ENCODE measurements at regions not wholly inside any gene's neighbourhood (a gene's known extent, or its start where the extent isn't known, plus 50 kb on each side); places are given as distances from the start of the nearest gene placed in this dataset.

DNA sequence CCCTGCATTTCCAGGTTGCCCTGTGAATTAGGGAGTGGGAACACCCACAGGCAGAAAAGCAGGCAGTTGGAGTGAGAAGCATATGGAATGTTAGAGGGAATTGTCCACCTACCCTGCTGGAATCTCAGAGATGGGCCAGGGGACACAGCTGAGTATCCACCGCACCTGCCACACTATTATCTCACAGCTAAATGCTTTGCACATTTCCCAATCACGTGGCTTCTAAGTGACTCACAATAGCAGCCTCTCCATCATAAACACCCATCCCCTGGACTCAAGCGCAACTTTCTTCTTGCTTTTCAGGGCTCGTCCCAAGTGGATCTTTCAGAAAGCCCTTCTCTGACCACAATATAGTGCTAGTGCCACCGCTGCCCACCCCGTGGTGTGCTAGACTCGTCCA, 389.0 kb upstream of the LMCD1 start:
- TF ChIP-seq POLR2A (IDR thresholded peaks at IDR 0.05), result no peak
- TF ChIP-seq, protein P1, sequence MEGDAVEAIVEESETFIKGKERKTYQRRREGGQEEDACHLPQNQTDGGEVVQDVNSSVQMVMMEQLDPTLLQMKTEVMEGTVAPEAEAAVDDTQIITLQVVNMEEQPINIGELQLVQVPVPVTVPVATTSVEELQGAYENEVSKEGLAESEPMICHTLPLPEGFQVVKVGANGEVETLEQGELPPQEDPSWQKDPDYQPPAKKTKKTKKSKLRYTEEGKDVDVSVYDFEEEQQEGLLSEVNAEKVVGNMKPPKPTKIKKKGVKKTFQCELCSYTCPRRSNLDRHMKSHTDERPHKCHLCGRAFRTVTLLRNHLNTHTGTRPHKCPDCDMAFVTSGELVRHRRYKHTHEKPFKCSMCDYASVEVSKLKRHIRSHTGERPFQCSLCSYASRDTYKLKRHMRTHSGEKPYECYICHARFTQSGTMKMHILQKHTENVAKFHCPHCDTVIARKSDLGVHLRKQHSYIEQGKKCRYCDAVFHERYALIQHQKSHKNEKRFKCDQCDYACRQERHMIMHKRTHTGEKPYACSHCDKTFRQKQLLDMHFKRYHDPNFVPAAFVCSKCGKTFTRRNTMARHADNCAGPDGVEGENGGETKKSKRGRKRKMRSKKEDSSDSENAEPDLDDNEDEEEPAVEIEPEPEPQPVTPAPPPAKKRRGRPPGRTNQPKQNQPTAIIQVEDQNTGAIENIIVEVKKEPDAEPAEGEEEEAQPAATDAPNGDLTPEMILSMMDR (IDR thresholded peaks at IDR 0.05), result no peak

Measured in heart left ventricle (tissue), 13 donors.